ENCODE measurements at regions not wholly inside any gene's neighbourhood (a gene's known extent, or its start where the extent isn't known, plus 50 kb on each side); places are given as distances from the start of the nearest gene placed in this dataset.

DNA sequence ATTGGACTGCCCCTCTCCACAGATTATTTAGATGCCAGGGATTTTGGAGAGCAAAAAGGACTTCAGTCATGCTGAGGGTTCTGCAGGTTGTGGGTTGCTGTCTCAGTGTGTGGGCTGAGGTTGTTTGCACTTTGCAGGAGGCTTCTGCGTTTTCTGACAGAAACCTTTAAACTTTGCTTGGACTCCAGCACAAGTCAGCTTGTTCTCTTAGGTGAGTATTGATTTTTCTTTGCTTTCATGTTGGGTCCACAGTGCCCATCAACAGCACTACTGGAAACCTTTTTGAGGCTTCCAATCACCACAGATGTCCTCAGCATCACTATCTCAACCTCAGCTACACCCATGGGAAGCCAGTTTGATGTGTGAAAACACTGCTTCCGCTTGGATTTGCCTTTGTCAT lies 764.3 kb upstream of the TSPY4 start:
- TF ChIP-seq, protein P1, sequence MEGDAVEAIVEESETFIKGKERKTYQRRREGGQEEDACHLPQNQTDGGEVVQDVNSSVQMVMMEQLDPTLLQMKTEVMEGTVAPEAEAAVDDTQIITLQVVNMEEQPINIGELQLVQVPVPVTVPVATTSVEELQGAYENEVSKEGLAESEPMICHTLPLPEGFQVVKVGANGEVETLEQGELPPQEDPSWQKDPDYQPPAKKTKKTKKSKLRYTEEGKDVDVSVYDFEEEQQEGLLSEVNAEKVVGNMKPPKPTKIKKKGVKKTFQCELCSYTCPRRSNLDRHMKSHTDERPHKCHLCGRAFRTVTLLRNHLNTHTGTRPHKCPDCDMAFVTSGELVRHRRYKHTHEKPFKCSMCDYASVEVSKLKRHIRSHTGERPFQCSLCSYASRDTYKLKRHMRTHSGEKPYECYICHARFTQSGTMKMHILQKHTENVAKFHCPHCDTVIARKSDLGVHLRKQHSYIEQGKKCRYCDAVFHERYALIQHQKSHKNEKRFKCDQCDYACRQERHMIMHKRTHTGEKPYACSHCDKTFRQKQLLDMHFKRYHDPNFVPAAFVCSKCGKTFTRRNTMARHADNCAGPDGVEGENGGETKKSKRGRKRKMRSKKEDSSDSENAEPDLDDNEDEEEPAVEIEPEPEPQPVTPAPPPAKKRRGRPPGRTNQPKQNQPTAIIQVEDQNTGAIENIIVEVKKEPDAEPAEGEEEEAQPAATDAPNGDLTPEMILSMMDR (IDR thresholded peaks at IDR 0.05): no peak
- TF ChIP-seq ZFX (IDR thresholded peaks at IDR 0.05; ENCODE audit: borderline replicate concordance): no peak

Data from 22Rv1 (cell line).